Suprapubic skin (tissue), 4 donors: ENCODE measurements at regions not wholly inside any gene's neighbourhood (a gene's known extent, or its start where the extent isn't known, plus 50 kb on each side); places are given as distances from the start of the nearest gene placed in this dataset.

Experiments used
- DNase-seq, 2 donors: peaks; one replicate each; pipeline ENCODE4 v3.0.0-alpha.2; 2019; ENCODE audit warnings: low spot score in 2 of 2
- H3K27ac ChIP-seq: fragments of 200-600 bp; sonication (generic); one replicate; pipeline ENCODE4 v1.5.1; 2019
- H3K27me3 ChIP-seq: fragments of 200-600 bp; sonication (generic); one replicate; pipeline ENCODE4 v1.5.1; 2019
- H3K36me3 ChIP-seq: fragments of 200-600 bp; sonication (generic); one replicate; pipeline ENCODE4 v1.5.1; 2019
- H3K4me1 ChIP-seq: fragments of 200-600 bp; sonication (generic); one replicate; pipeline ENCODE4 v1.5.1; 2019
- H3K4me3 ChIP-seq: fragments of 200-600 bp; sonication (generic); one replicate; pipeline ENCODE4 v1.5.1; 2019; ENCODE audit warnings: mild to moderate bottlenecking
- H3K9me3 ChIP-seq: fragments of 200-600 bp; sonication (generic); one replicate; pipeline ENCODE4 v1.5.1; 2019
- CTCF ChIP-seq, 2 donors: fragments of 200-600 bp in 1 of 2; fragments of 450-650 bp in 1 of 2; sonication (generic) in 1 of 2; IDR thresholded peaks; one replicate each; pipeline ENCODE4 v1.5.1; 2016 to 2019; ENCODE audit warnings: antibody characterized with exemption in 2 of 2, mild to moderate bottlenecking in 1 of 2, moderate library complexity in 1 of 2
- EP300 ChIP-seq: sonication (generic); formaldehyde crosslinking; IDR thresholded peaks from one replicate; pipeline ENCODE4 v1.6.1; 2017; ENCODE audit warnings: antibody characterized with exemption
- POLR2A ChIP-seq, 2 donors: fragments of 450-650 bp; IDR thresholded peaks; one replicate each; pipeline ENCODE4 v1.6.1; 2017; ENCODE audit warnings: antibody characterized with exemption in 2 of 2, mild to moderate bottlenecking in 2 of 2, moderate library complexity in 2 of 2
- POLR2AphosphoS5 ChIP-seq, 3 donors: sonication (generic); formaldehyde crosslinking; IDR thresholded peaks; one replicate each; pipeline ENCODE4 v1.6.1; 2017; ENCODE audit warnings: antibody characterized with exemption in 3 of 3
- WGBS: methylation state at CpG from one replicate; pipeline ENCODE4 v1.1.5; 2018; 5-methylcytosine and 5-hydroxymethylcytosine counted together

GRCh38 chr1:29467989-29468900, 231.9 kb downstream of the PTPRU start:
- TF ChIP-seq CTCF (IDR thresholded peaks at IDR 0.05) (no peak), POLR2AphosphoS5 (IDR thresholded peaks at IDR 0.05) (no peak), EP300 (no peak), POLR2A (IDR thresholded peaks at IDR 0.05) (no peak)
- DNase-seq, result peak in 1 of 2 donors; percentile 54
- Histone ChIP-seq H3K36me3 (no peaks in the 10 kb centered on the region), H3K4me3 (no peak overlapping the region), H3K27ac (no peak overlapping the region), H3K4me1 (no peaks in the 10 kb centered on the region), H3K27me3 (peaks cover under 1% of the 10 kb centered on the region), H3K9me3 (no peaks in the 10 kb centered on the region)
- WGBS, result 66% methylated on average over 10 of the region's 10 CpGs

GRCh38 chr1:29466258-29466657, 229.9 kb downstream of the PTPRU start:
- H3K4me1 ChIP-seq, result no peaks in the 10 kb centered on the region
- WGBS, result 90% methylated on average over 3 of the region's 3 CpGs
- no peaks in the 10 kb centered on the region for H3K9me3 ChIP-seq
- TF ChIP-seq POLR2A (IDR thresholded peaks at IDR 0.05), result no peak
- TF ChIP-seq POLR2AphosphoS5 (IDR thresholded peaks at IDR 0.05), result no peak
- no peak for TF ChIP-seq EP300
- TF ChIP-seq CTCF (IDR thresholded peaks at IDR 0.05), result no peak
- DNase-seq, result peak; percentile 22 to 40
- peaks cover 3% of the 10 kb centered on the region for H3K27me3 ChIP-seq
- H3K36me3 ChIP-seq, result no peaks in the 10 kb centered on the region
- H3K27ac ChIP-seq, result no peak overlapping the region
- no peak overlapping the region for H3K4me3 ChIP-seq

GRCh38 chr1:29465755-29466154, 229.4 kb downstream of the PTPRU start:
- H3K9me3 ChIP-seq, result no peaks in the 10 kb centered on the region
- TF ChIP-seq POLR2A (IDR thresholded peaks at IDR 0.05) (no peak), CTCF (IDR thresholded peaks at IDR 0.05) (no peak), EP300 (no peak), POLR2AphosphoS5 (IDR thresholded peaks at IDR 0.05) (no peak)
- H3K36me3 ChIP-seq, result no peaks in the 10 kb centered on the region
- no peaks in the 10 kb centered on the region for H3K4me1 ChIP-seq
- H3K4me3 ChIP-seq, result no peak overlapping the region
- H3K27ac ChIP-seq, result no peak overlapping the region
- peak in 1 of 2 donors; percentile 31 for DNase-seq
- H3K27me3 ChIP-seq, result peaks cover 6% of the 10 kb centered on the region
- WGBS, result 85% methylated on average over 4 of the region's 4 CpGs

- Histone ChIP-seq H3K9me3 (no peaks in the 10 kb centered on the region), H3K36me3 (no peaks in the 10 kb centered on the region), H3K4me3 (no peak overlapping the region), H3K27ac (no peak overlapping the region), H3K4me1 (no peaks in the 10 kb centered on the region), H3K27me3 (peaks cover 22% of the 10 kb centered on the region)
- 65% methylated on average over 7 of the region's 7 CpGs for WGBS
- no peak for TF ChIP-seq POLR2AphosphoS5 (IDR thresholded peaks at IDR 0.05)
- TF ChIP-seq POLR2A (IDR thresholded peaks at IDR 0.05), result no peak
- TF ChIP-seq CTCF (IDR thresholded peaks at IDR 0.05), result no peak
- no peak for TF ChIP-seq EP300
- peak; percentile 34 to 40 for DNase-seq
Measured at GRCh38 chr1:29462096-29462495, 225.8 kb downstream of the PTPRU start.

GRCh38 chr1:29461115-29461739, 224.9 kb downstream of the PTPRU start:
- Histone ChIP-seq H3K27ac (no peak overlapping the region), H3K4me3 (no peak overlapping the region), H3K4me1 (no peaks in the 10 kb centered on the region), H3K36me3 (no peaks in the 10 kb centered on the region), H3K9me3 (no peaks in the 10 kb centered on the region), H3K27me3 (peaks cover 22% of the 10 kb centered on the region)
- TF ChIP-seq EP300 (no peak), POLR2A (IDR thresholded peaks at IDR 0.05) (no peak), POLR2AphosphoS5 (IDR thresholded peaks at IDR 0.05) (no peak), CTCF (IDR thresholded peaks at IDR 0.05) (no peak)
- 79% methylated on average over 6 of the region's 7 CpGs for WGBS
- peak; percentile 25 to 67 for DNase-seq
